Esophagus squamous epithelium (tissue), 5 donors: ENCODE measurements at regions not wholly inside any gene's neighbourhood (a gene's known extent, or its start where the extent isn't known, plus 50 kb on each side); places are given as distances from the start of the nearest gene placed in this dataset.

Experiments
- DNase-seq: peaks from one replicate; lab custom pipeline; 2025; lab: John Stamatoyannopoulos, UW
- H3K27ac ChIP-seq, 4 donors: fragments of 200-600 bp; sonication (generic); one replicate each; pipeline ENCODE4 v1.5.1; 2016 to 2019; ENCODE audit warnings: mild to moderate bottlenecking in 1 of 4
- H3K27me3 ChIP-seq, 4 donors: fragments of 200-600 bp; sonication (generic); 1 replicate in 3 of 4; 2 replicates in 1 of 4; pipeline versions ENCODE4 v1.5.1 to v1.6.0; 2017 to 2021; ENCODE audit warnings: antibody characterized with exemption in 1 of 4
- H3K36me3 ChIP-seq, 3 donors: fragments of 200-600 bp; sonication (generic); one replicate each; pipeline ENCODE4 v1.5.1; 2016 to 2019
- H3K4me1 ChIP-seq, 3 donors: fragments of 200-600 bp; sonication (generic); one replicate each; pipeline ENCODE4 v1.5.1; 2017 to 2019
- H3K4me3 ChIP-seq, 4 donors: fragments of 200-600 bp; sonication (generic); 1 replicate in 3 of 4; 2 replicates in 1 of 4; pipeline ENCODE4 v1.5.1; 2016 to 2019; ENCODE audit warnings: mild to moderate bottlenecking in 2 of 4, moderate library complexity in 1 of 4
- H3K9me3 ChIP-seq, 3 donors: fragments of 200-600 bp; sonication (generic); one replicate each; pipeline ENCODE4 v1.5.1; 2016 to 2019
- CTCF ChIP-seq, 6 experiments: fragments of 450-650 bp in 4 of 6; fragments of 200-600 bp in 2 of 6; sonication (generic) in 2 of 6; IDR thresholded peaks; one replicate each; pipeline ENCODE4 v1.5.1; 2016 to 2019; ENCODE audit warnings: antibody characterized with exemption in 6 of 6, mild to moderate bottlenecking in 4 of 6, moderate library complexity in 4 of 6
- POLR2A ChIP-seq, 4 donors: fragments of 450-650 bp; IDR thresholded peaks; one replicate each; pipeline ENCODE4 v1.6.1; 2017; ENCODE audit warnings: antibody characterized with exemption in 4 of 4, mild to moderate bottlenecking in 4 of 4, moderate library complexity in 3 of 4
- WGBS, 2 donors: methylation state at CpG; one replicate each; pipeline ENCODE4 v1.1.5; 2018; 5-methylcytosine and 5-hydroxymethylcytosine counted together
- intact Hi-C: fragments of 100-400 bp; cut with DNase I; formaldehyde crosslinking; loops from one replicate; pipeline ENCODE4 v1.15.0; 2022
- donor health status: DM: yes; HTN: yes; CAD: no.

DNA sequence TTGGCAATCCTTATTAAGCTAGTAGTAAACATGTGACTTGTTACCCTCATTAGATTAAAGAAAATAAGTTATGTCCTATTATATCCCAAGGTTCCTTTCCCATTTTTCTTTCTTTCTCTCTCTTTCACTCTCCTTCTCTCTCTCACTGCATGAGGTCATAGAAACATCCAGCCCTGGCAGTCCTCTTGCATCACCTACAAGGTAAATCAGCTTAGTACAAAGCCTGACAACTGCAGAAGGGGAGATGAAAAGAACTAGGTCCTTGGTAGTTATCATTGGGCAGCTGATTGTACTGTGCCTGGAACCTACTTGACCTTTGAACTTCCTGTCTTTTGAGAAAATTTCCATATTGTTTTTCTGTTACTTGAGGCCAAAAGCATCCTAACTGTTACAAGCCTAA lies 307.9 kb upstream of the SP8 start:
- Histone ChIP-seq H3K27ac (no peak overlapping the region), H3K4me3 (no peak overlapping the region), H3K27me3 (no peaks in the 10 kb centered on the region), H3K9me3 (no peaks in the 10 kb centered on the region), H3K4me1 (no peaks in the 10 kb centered on the region), H3K36me3 (no peaks in the 10 kb centered on the region)
- intact Hi-C loops, result no loop called here
- TF ChIP-seq POLR2A (IDR thresholded peaks at IDR 0.05), result no peak
- TF ChIP-seq CTCF (IDR thresholded peaks at IDR 0.05), result no peak
- DNase-seq, result no peak

- 64 to 89% methylated on average over 1 of the region's 1 CpG for WGBS, 2 donors
- no peaks in the 10 kb centered on the region for H3K27me3 ChIP-seq
- intact Hi-C loops, result no loop called here
These were observed 312.7 kb upstream of the SP8 start for GRCh38 chr7:21099432-21099831.

GRCh38 chr7:21099955-21100354 lies 313.3 kb upstream of the SP8 start:
- H3K36me3 ChIP-seq, result no peaks in the 10 kb centered on the region
- no peak overlapping the region for H3K27ac ChIP-seq
- no peak for DNase-seq
- H3K4me3 ChIP-seq, result no peak overlapping the region
- no peaks in the 10 kb centered on the region for H3K27me3 ChIP-seq
- TF ChIP-seq POLR2A (IDR thresholded peaks at IDR 0.05) (no peak), CTCF (IDR thresholded peaks at IDR 0.05) (no peak)
- no peaks in the 10 kb centered on the region for H3K4me1 ChIP-seq
- no peaks in the 10 kb centered on the region for H3K9me3 ChIP-seq
- intact Hi-C loops, result no loop called here

More at GRCh38 chr7:21099432-21099831, 312.7 kb upstream of the SP8 start:
- H3K4me3 ChIP-seq, result no peak overlapping the region
- H3K27ac ChIP-seq, result no peak overlapping the region
- no peaks in the 10 kb centered on the region for H3K4me1 ChIP-seq
- DNase-seq, result no peak
- H3K36me3 ChIP-seq, result no peaks in the 10 kb centered on the region
- no peaks in the 10 kb centered on the region for H3K9me3 ChIP-seq
- TF ChIP-seq POLR2A (IDR thresholded peaks at IDR 0.05) (no peak), CTCF (IDR thresholded peaks at IDR 0.05) (no peak)

- DNase-seq, result no peak
- intact Hi-C loops, result no loop called here
- H3K36me3 ChIP-seq, result no peaks in the 10 kb centered on the region
- H3K4me1 ChIP-seq, result no peaks in the 10 kb centered on the region
- TF ChIP-seq CTCF (IDR thresholded peaks at IDR 0.05) (no peak), POLR2A (IDR thresholded peaks at IDR 0.05) (no peak)
- no peaks in the 10 kb centered on the region for H3K27me3 ChIP-seq
- no peaks in the 10 kb centered on the region for H3K9me3 ChIP-seq
- no peak overlapping the region for H3K4me3 ChIP-seq
- 82 to 100% methylated on average over 2 of the region's 2 CpGs for WGBS, 2 donors
- no peak overlapping the region for H3K27ac ChIP-seq
These were observed 314.9 kb upstream of the SP8 start for GRCh38 chr7:21101541-21101940.

DNA sequence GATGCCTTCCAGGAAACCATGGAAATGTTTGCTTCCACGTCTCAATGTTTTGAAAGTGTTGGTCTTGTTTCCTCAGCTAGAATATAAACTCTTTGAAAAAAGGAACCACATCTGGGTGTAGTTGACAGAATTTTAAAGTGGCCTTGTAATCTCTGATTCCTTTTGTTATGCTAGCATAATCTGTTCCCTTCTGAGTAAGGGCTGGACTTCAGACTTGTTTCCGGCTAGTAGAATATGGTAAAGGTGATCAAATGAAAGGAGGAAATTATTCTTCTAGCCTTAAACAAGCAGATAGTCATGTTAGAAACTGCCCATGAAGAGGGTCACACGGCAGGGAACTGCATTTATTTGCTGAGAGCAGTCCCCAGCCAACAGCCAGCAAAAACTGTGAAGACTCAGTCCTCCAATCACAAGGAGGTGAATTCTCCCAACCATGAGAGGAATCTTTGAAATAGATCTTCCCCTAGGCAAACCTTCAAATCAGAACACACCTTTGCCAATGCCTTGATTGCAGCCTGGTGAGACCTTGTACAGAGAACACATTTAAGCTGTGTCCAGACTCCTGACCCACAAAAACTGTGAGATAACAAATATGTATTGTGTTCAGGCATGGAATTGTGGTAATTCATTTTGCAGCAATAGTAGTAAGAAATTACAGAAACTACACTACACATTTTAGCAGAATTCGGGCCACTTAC lies 316.9 kb upstream of the SP8 start:
- intact Hi-C loops, result no loop called here
- TF ChIP-seq CTCF (IDR thresholded peaks at IDR 0.05) (no peak), POLR2A (IDR thresholded peaks at IDR 0.05) (no peak)
- no peak for DNase-seq

More for the DNA sequence above, 316.9 kb upstream of the SP8 start:
- no peak overlapping the region for H3K27ac ChIP-seq
- 78 to 82% methylated on average over 4 of the region's 4 CpGs for WGBS, 2 donors
- H3K27me3 ChIP-seq, result no peaks in the 10 kb centered on the region
- no peak overlapping the region for H3K4me3 ChIP-seq
- H3K36me3 ChIP-seq, result no peaks in the 10 kb centered on the region
- H3K9me3 ChIP-seq, result no peaks in the 10 kb centered on the region
- no peaks in the 10 kb centered on the region for H3K4me1 ChIP-seq
